Jurkat, Clone E6-1 (cell line): ENCODE measurements at regions not wholly inside any gene's neighbourhood (a gene's known extent, or its start where the extent isn't known, plus 50 kb on each side); places are given as distances from the start of the nearest gene placed in this dataset.
"Not testable (repeated sequence)": the region's sequence is repeated elsewhere in the genome, so short reads cannot be mapped to it uniquely, and the experiment has no call there.

Source experiments
- DNase-seq: peaks from one replicate; pipeline ENCODE4 v3.0.0-alpha.2; 2011; ENCODE audit warnings: low read depth, low spot score
- H3K4me3 ChIP-seq: 2 replicates; pipeline ENCODE4 v1.5.1; 2011; ENCODE audit warnings: mild to moderate bottlenecking, low read length, control low read depth, moderate library complexity

DNA sequence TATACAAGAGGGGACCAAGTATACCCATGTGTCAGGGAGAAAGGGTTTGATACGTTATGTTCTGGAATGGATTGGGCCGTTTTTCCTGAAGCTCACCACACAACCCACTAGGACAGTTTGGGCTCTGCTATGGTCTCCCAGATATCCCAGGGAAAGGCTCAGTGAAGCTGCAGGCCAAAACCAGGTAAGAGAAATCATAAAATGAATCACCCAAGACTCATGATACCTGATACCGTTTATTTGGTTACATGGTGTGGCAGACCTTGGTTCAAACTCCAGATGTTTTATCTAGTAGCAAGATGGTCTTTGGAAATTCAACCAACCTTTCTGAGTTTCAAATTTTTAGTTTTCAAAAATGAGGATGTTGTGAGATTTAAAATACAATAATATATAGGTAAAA, 177.6 kb downstream of the C12orf75 start:
- DNase-seq, result no peak
- H3K4me3 ChIP-seq, result no peak overlapping the region

GRCh38 chr12:105510526-105510925, 180.0 kb downstream of the C12orf75 start:
- DNase-seq, result no peak
- no peak overlapping the region for H3K4me3 ChIP-seq

GRCh38 chr12:105512861-105513260, 182.4 kb downstream of the C12orf75 start:
- not testable (repeated sequence) for H3K4me3 ChIP-seq, DNase-seq

DNA sequence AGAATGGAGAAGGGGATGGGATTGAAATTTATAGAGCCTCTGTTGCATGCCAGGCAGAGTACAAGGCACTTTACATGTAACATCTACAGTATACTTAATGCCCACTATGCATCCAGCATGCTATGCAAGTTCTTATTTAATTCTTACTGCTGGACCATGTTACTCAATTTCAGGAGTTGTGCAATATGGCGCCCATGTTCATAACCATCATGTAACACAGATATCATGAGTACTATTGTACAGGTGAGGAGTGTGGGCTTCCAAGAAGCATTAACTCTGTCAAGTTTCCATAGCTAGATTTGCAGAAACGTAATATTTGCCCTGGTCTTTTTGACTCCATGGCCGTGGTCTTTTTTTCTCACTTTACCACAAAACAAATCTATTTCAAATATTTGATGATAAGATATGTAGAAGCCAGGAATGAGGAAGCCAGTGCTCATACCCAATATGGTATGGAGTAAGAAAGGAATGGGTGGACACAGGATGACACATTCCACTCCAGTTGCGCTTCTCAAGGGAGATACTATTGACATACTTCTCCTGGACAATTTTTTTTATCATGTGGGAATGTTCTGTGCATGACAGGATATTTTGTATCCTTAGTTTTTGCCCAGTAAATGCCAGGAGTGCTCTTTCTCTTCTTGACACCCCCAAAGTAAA, 191.8 kb downstream of the C12orf75 start:
- no peak overlapping the region for H3K4me3 ChIP-seq
- no peak for DNase-seq

- no peak for DNase-seq
- H3K4me3 ChIP-seq, result no peak overlapping the region
Observed at GRCh38 chr12:105523164-105524057, 192.9 kb downstream of the C12orf75 start.

GRCh38 chr12:105524961-105525360, 194.5 kb downstream of the C12orf75 start:
- H3K4me3 ChIP-seq, result no peak overlapping the region
- DNase-seq, result no peak

DNA sequence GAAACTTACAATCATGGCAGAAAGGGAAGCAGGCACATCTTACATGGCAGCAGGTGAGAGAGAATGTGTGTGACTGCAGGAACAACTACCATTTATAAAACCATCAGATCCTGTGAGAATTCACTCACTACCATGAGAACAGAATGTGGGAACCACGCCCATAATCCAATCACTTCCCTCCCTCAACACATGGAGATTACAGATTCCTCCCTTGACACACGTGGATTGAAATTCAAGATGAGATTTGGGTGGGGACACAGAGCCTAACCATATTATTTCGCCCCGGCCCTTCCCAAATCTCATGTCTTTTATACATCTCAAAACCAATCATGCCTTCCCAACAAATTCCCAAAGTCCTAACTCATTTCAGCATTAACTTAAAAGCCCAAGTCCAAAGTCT, 203.6 kb downstream of the C12orf75 start:
- no peak for DNase-seq
- no peak overlapping the region for H3K4me3 ChIP-seq

- not testable (repeated sequence) for H3K4me3 ChIP-seq, DNase-seq
Observed at GRCh38 chr12:105535033-105535432, 204.5 kb downstream of the C12orf75 start.

- DNase-seq, result no peak
- no peak overlapping the region for H3K4me3 ChIP-seq
Observed at GRCh38 chr12:105538880-105539279, 208.4 kb downstream of the C12orf75 start.

- no peak overlapping the region for H3K4me3 ChIP-seq
- no peak for DNase-seq
Observed at GRCh38 chr12:105539735-105540134, 209.2 kb downstream of the C12orf75 start.

- DNase-seq, result no peak
- no peak overlapping the region for H3K4me3 ChIP-seq
Observed at GRCh38 chr12:105547786-105548185, 217.3 kb downstream of the C12orf75 start.

DNA sequence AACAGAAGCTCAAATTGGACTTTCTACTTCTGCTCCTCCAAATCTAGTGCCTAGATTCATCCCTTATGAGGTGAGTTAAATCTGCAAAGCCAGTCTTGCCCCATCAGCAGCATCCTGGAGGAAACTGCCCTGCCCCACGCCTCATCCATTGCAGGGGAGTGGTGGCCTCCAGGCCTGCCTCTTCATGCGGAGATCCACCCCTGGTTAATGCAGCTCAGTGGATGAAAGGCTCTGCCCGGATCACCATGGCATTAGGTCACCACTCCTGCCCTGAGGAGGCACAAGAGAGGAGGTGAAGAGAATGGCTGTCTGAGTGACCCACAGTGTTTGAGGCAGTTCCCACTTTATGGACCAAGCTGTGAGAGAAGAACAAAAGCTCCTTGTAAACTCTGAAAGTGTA, 218.1 kb downstream of the C12orf75 start:
- no peak for DNase-seq
- H3K4me3 ChIP-seq, result no peak overlapping the region

- DNase-seq, result no peak
- H3K4me3 ChIP-seq, result no peak overlapping the region
Observed at GRCh38 chr12:105552056-105552455, 221.6 kb downstream of the C12orf75 start.

- H3K4me3 ChIP-seq, result no peak overlapping the region
- DNase-seq, result no peak
Observed at GRCh38 chr12:105554223-105554678, 223.8 kb downstream of the C12orf75 start.

DNA sequence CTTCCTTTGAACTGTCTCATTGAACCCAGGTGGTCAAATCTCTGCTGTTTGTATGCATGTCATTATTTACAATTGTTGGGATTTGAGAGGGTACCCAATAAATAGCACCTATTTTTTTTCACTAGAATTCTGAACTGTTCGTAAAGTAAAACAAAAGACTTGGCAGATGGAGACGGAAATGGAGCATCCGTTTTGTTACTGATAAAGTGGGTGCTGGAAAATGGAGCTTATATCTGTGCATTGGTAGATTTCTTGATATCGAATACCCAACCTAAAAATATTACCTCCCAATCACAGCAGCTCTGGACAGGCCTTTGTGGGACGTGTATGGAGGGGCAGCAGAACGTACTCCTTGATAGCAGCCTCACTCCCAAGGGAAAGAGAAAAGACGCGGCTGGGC, 224.4 kb downstream of the C12orf75 start:
- no peak for DNase-seq
- H3K4me3 ChIP-seq, result no peak overlapping the region

DNA sequence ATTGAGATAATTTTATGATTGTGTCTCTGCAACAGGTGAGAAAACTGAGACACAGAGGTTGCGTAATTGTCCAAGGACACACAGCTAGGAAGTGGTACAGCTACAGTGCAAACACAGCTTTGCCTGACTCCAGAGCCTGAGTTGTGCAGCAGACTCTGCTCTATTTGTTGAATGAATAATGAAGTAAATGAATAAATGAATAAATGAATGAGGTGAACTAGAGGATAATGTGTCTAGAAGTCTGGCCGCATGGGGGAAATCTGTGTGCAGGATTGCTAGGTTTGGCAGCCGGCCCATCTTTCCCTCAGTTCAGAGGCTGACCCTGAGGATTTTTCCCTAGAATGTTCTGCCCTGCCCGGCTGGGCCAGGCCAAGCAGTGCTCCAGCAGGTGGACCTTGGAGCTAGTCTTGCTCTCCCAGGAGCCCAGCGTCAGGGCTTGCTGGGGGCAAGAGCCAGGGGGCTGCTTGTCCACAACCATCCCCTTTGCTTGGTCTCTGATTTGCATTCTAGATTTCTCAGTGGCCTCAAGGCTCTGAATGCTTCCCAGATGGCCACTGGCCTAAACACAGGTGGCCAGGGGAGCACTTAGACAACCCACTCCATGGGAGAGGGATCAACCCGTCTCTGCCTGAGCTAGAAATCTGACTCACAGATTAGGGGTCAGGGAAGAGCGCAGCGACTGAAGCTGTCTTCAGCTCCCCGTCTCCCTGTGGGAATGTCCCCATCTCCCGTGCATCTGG, 225.2 kb downstream of the C12orf75 start:
- no peak overlapping the region for H3K4me3 ChIP-seq
- DNase-seq, result no peak

- no peak overlapping the region for H3K4me3 ChIP-seq
- DNase-seq, result no peak
Observed at GRCh38 chr12:105559310-105559709, 228.8 kb downstream of the C12orf75 start.

GRCh38 chr12:105561546-105562198, 231.2 kb downstream of the C12orf75 start:
- H3K4me3 ChIP-seq, result no peak overlapping the region
- DNase-seq, result no peak

DNA sequence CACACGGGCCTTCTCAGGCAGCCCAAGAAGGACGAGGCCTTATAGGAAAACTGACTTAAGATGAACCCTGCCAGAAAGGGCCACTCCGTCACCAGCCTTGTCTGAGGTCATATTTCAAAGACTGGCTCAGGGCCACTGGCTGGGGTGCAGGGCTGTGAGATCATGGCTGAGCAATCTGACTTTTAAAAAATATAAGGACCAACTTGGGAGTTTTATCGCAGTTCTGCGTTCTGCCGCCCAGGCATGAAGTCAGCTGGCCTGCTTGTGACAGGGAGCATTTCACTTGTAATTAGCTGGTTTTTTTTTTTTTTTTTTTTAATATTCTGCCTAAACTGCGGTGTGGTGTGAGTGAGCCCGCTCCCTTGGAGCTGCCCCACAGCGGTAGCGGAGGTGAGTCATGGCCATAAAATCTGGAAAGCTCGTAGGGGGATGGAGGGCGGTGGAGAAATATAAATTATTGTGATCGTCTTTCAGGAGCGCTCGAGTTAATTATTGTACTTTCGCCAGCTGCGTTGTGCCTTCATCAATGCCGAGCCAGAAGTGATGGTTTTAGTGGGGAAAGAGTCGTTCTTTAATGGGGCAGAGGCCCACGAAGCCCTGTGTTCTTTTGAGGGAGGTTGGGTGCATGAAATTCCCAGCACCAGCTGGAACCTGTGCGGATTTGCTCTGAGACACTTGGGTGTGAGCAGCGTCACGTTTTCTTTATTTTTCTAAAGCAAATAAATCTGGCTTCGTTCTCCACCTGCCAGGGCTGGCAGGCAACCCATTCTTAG, 231.9 kb downstream of the C12orf75 start:
- DNase-seq, result no peak
- no peak overlapping the region for H3K4me3 ChIP-seq
